ENCODE measurements at regions not wholly inside any gene's neighbourhood (a gene's known extent, or its start where the extent isn't known, plus 50 kb on each side); places are given as distances from the start of the nearest gene placed in this dataset.

DNA sequence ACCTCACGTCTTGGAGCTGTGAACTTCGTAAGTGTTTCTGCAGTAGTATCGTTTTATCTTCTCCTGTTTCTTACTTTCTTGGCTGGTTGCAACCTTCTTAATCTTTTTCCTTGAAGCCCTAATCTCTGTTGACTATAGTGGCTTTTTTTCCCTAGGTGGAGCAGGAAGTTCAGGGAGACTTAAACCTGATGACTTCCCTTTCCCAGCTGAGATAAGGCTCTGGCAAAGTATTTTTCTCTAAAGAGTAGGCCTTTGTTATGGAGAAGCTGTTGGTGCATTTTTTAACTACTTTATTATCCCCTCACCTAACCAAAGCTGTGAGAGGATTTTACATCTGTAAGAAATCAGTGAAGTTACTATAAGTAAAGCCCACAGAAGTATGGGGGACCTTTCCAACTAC lies 723.1 kb upstream of the RIOK2 start:
- Histone ChIP-seq H2AFZ (ENCODE audit: low read length) (no peak overlapping the region), H3K4me2 (ENCODE audit: insufficient read depth, low read length) (no peak overlapping the region), H3K79me2 (ENCODE audit: insufficient read depth, low read length) (no peaks in the 10 kb centered on the region), H4K20me1 (ENCODE audit: insufficient read depth, low read length) (no peaks in the 10 kb centered on the region), H3K4me3 (ENCODE audit: insufficient read depth, low read length) (no peak overlapping the region), H3K27ac (ENCODE audit: low read depth, low read length) (no peak overlapping the region), H3K4me1 (ENCODE audit: insufficient read depth, low read length) (no peaks in the 10 kb centered on the region), H3K36me3 (ENCODE audit: insufficient read depth, low read length) (no peaks in the 10 kb centered on the region), H3K9me3 (ENCODE audit: low read depth, low read length) (peaks cover 5% of the 10 kb centered on the region), H3K27me3 (ENCODE audit: insufficient read depth, low read length) (no peaks in the 10 kb centered on the region)
- no peak for DNase-seq (ENCODE audit: insufficient read length, low spot score, missing footprints)
- TF ChIP-seq, protein P1, sequence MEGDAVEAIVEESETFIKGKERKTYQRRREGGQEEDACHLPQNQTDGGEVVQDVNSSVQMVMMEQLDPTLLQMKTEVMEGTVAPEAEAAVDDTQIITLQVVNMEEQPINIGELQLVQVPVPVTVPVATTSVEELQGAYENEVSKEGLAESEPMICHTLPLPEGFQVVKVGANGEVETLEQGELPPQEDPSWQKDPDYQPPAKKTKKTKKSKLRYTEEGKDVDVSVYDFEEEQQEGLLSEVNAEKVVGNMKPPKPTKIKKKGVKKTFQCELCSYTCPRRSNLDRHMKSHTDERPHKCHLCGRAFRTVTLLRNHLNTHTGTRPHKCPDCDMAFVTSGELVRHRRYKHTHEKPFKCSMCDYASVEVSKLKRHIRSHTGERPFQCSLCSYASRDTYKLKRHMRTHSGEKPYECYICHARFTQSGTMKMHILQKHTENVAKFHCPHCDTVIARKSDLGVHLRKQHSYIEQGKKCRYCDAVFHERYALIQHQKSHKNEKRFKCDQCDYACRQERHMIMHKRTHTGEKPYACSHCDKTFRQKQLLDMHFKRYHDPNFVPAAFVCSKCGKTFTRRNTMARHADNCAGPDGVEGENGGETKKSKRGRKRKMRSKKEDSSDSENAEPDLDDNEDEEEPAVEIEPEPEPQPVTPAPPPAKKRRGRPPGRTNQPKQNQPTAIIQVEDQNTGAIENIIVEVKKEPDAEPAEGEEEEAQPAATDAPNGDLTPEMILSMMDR (IDR thresholded peaks at IDR 0.05; ENCODE audit: extremely low read depth, low read depth, low read length) = no peak

GRCh38 chr5:97907646-97908400 lies 724.8 kb upstream of the RIOK2 start:
- no peak for DNase-seq (ENCODE audit: insufficient read length, low spot score, missing footprints)
- H3K79me2 ChIP-seq (ENCODE audit: insufficient read depth, low read length) = no peaks in the 10 kb centered on the region
- no peaks in the 10 kb centered on the region for H3K4me1 ChIP-seq (ENCODE audit: insufficient read depth, low read length)
- no peaks in the 10 kb centered on the region for H3K36me3 ChIP-seq (ENCODE audit: insufficient read depth, low read length)
- H3K9me3 ChIP-seq (ENCODE audit: low read depth, low read length) = peaks cover 5% of the 10 kb centered on the region
- no peak overlapping the region for H2AFZ ChIP-seq (ENCODE audit: low read length)
- no peak overlapping the region for H3K27ac ChIP-seq (ENCODE audit: low read depth, low read length)
- no peaks in the 10 kb centered on the region for H3K27me3 ChIP-seq (ENCODE audit: insufficient read depth, low read length)
- no peak overlapping the region for H3K4me2 ChIP-seq (ENCODE audit: insufficient read depth, low read length)
- no peaks in the 10 kb centered on the region for H4K20me1 ChIP-seq (ENCODE audit: insufficient read depth, low read length)
- TF ChIP-seq, protein P1 (IDR thresholded peaks at IDR 0.05; ENCODE audit: extremely low read depth, low read depth, low read length) = no peak
- no peak overlapping the region for H3K4me3 ChIP-seq (ENCODE audit: insufficient read depth, low read length)

DNA sequence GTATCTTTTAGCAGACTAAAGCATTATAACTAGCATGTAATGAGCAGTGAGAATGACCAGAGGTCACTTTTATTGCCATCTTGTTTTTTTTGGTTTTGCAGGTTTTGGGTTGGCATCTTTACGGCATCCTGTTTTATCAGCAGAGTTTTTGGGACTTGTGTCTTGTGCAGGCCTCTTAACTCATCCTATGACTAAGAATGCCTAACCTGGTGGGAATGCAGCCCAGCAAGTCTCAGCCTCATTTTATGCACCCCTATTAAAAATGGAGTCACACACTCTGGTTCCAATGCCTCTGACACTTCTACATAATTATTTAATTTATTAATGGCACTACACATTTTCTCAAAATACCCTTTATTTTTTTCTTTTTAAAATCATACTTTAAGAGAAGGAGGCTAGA lies 726.5 kb upstream of the RIOK2 start:
- Histone ChIP-seq H3K9me3 (ENCODE audit: low read depth, low read length) (peaks cover 1% of the 10 kb centered on the region), H3K27ac (ENCODE audit: low read depth, low read length) (no peak overlapping the region), H4K20me1 (ENCODE audit: insufficient read depth, low read length) (no peaks in the 10 kb centered on the region), H2AFZ (ENCODE audit: low read length) (no peak overlapping the region), H3K79me2 (ENCODE audit: insufficient read depth, low read length) (no peaks in the 10 kb centered on the region), H3K4me3 (ENCODE audit: insufficient read depth, low read length) (no peak overlapping the region), H3K36me3 (ENCODE audit: insufficient read depth, low read length) (no peaks in the 10 kb centered on the region), H3K4me2 (ENCODE audit: insufficient read depth, low read length) (no peak overlapping the region), H3K4me1 (ENCODE audit: insufficient read depth, low read length) (no peaks in the 10 kb centered on the region), H3K27me3 (ENCODE audit: insufficient read depth, low read length) (no peaks in the 10 kb centered on the region)
- no peak for DNase-seq (ENCODE audit: insufficient read length, low spot score, missing footprints)
- TF ChIP-seq, protein P1 (IDR thresholded peaks at IDR 0.05; ENCODE audit: extremely low read depth, low read depth, low read length) = no peak

GRCh38 chr5:97914483-97914882 lies 731.4 kb upstream of the RIOK2 start:
- TF ChIP-seq, protein P1 (IDR thresholded peaks at IDR 0.05; ENCODE audit: extremely low read depth, low read depth, low read length) = no peak
- no peaks in the 10 kb centered on the region for H3K79me2 ChIP-seq (ENCODE audit: insufficient read depth, low read length)
- no peaks in the 10 kb centered on the region for H3K4me1 ChIP-seq (ENCODE audit: insufficient read depth, low read length)

More at GRCh38 chr5:97914483-97914882, 731.4 kb upstream of the RIOK2 start:
- no peaks in the 10 kb centered on the region for H3K9me3 ChIP-seq (ENCODE audit: low read depth, low read length)
- no peak overlapping the region for H3K27ac ChIP-seq (ENCODE audit: low read depth, low read length)
- no peak for DNase-seq (ENCODE audit: insufficient read length, low spot score, missing footprints)
- H2AFZ ChIP-seq (ENCODE audit: low read length) = no peak overlapping the region
- H3K27me3 ChIP-seq (ENCODE audit: insufficient read depth, low read length) = no peaks in the 10 kb centered on the region
- no peak overlapping the region for H3K4me3 ChIP-seq (ENCODE audit: insufficient read depth, low read length)
- H3K4me2 ChIP-seq (ENCODE audit: insufficient read depth, low read length) = no peak overlapping the region
- no peaks in the 10 kb centered on the region for H4K20me1 ChIP-seq (ENCODE audit: insufficient read depth, low read length)
- H3K36me3 ChIP-seq (ENCODE audit: insufficient read depth, low read length) = no peaks in the 10 kb centered on the region

Data from osteoblast (primary cell).